ENCODE measurements at regions not wholly inside any gene's neighbourhood (a gene's known extent, or its start where the extent isn't known, plus 50 kb on each side); places are given as distances from the start of the nearest gene placed in this dataset.
"Not testable (repeated sequence)": the region's sequence is repeated elsewhere in the genome, so short reads cannot be mapped to it uniquely, and the experiment has no call there.

- no peak for DNase-seq
Measured at GRCh38 chr5:12625667-12626263, 721.5 kb upstream of the CTNND2 start.

- DNase-seq: no peak
Measured at GRCh38 chr5:12624776-12625560, 720.7 kb upstream of the CTNND2 start.

DNA sequence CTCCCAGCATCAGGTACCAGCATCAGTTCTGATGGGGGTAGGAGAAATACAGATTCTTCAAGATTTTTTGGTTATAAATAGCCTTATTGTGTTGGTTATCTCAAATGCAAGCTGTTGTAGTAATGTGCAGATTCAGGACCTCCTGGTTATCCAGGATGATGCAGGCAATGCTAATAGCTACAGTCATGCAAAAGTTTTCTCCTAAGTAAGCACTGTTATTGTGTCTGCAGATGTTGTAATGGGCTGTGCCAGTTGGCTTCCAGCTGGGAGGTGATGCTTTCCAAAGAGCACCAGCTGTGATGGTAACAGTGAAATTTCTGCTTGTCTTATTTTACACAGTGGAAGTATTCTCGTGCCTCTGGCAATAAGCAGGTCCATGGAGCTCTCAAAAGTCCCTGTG is 719.2 kb upstream of the CTNND2 start:
- DNase-seq: no peak

DNA sequence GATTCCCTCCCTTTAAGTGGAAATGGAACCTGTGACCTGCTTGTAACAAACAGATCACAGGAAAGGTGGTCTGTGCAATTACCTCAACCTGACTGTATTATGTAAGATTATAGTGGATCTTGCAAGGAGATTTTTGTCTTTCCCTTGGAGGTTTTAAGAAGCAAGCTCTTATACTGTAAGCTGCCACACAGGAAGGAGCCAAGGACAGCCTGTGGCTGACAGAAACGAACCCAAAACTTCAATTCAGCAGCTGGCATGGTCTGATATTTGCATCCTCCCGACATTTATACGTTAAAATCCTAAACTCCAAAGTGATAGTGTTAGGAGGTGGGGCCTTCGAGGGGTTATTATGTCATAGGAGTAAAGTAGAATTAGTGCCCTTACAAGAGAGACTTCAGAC is 711.8 kb upstream of the CTNND2 start:
- no peak for DNase-seq

DNA sequence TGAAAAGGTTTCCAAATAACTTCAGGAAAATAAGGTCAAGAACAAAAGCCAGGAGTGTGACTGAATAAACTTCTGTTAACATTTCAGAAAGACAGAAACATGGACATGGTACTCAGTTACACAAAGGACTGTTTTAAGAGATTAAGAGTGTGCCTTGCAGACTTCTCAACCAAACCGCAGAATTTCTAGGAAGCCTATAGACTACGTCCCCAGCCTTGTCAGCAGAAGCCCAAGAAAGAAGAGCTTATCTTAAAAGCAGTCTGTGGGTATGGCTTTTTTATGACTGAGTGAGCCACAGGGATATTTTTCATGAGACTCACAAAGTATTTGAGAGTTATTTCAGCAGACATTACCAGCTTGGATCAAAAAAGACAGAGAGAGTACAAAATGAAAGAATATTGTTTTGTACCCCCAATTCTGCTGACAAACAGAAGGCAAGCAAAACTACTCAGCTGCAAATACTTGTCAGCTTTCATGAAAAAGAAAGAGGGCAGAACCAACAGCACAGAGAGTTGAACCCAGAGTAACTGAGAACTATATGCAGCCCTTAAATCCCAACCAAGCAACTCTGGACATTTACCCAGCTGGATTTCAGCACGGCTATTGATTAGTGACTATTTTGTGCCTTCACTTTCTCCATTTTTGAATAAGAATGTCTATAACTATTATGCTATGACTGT is 711.0 kb upstream of the CTNND2 start:
- DNase-seq: no peak

- DNase-seq: no peak
Measured at GRCh38 chr5:12614608-12615007, 710.4 kb upstream of the CTNND2 start.

DNA sequence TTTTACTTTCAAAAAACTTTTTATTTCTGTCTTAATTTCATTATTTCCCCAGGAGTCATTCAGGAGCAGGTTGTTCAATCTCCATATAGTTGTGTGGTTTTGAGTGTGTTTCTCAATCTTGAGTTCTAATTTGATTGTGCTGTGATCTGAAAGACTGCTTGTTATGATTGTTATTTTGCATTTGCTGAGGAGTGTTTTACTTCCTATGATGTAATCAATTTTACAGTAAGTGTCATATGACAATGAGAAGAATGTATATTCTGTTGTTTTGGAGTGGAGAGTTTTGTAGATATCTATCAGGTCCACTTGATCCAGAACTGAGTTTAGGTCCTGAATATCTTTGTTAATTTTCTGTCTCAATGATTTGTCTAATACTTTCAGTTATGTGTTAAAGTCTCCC is 706.9 kb upstream of the CTNND2 start:
- DNase-seq: no peak

DNA sequence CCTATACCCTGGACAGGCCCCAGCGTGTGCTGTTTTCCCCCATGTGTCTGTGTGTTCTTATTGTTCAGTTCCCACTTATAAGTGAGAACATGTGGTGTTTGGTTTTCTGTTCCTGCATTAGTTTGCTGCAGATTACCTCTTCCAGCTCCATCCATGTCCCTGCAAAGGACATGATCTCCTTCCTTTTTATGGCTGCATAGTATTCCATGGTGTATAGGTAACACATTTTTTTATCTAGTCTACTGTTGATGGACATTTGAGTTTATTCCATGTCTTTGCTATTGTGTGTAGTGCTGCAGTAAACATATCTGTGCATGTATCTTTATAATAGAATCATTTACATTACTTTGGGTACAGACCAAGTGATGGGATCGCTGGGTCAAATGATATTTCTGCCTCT is 703.6 kb upstream of the CTNND2 start:
- not testable (repeated sequence) for DNase-seq

GRCh38 chr5:12592228-12592627 is 688.0 kb upstream of the CTNND2 start:
- no peak for DNase-seq

- no peak for DNase-seq
Measured at GRCh38 chr5:12586406-12586805, 682.2 kb upstream of the CTNND2 start.

GRCh38 chr5:12578803-12579202 is 674.6 kb upstream of the CTNND2 start:
- not testable (repeated sequence) for DNase-seq

DNA sequence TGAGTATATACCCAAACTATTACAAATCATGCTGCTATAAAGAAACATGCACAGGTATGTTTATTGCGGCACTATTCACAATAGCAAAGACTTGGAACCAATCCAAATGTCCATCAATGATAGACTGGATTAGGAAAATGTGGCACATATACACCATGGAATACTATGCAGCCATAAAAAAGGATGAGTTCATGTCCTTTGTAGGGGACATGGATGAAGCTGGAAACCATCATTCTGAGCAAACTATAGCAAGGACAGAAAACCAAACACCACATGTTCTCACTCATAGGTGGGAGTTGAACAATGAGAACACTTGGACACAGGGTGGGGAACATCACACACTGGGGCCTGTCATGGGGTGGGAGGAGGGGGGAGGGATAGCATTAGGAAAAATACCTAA is 672.7 kb upstream of the CTNND2 start:
- not testable (repeated sequence) for DNase-seq

DNA sequence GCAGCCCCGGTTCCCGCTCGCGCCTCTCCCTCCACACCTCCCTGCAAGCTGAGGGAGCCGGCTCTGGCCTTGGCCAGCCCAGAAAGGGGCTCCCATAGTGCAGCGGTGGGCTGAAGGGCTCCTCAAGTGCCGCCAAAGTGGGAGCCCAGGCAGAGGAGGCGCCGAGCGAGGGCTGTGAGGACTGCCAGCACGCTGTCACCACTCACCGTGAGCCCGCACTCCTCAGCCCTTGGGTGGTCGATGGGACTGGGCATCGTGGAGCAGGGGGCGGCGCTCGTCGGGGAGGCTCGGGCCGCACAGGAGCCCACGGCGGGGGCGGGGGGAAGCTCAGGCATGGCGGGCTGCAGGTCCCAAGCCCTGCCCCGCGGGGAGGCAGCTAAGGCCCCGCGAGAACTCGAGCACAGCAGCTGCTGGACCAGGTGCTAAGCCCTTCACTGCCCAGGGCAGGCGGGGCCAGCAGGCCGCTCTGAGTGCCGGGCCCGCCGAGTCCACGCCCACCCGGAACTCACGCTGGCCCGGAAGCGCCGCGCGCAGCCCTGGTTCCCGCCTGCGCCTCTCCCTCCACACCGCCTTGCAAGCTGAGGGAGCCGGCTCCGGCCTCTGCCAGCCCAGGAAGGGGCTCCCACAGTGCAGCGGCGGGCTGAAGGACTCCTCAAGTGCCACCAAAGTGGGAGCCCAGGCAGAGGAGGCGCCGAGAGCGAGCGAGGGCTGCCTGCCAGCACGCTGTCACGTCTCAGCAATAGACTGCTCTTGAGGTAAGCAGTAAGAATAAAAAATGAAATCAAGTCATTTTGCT is 670.2 kb upstream of the CTNND2 start:
- not testable (repeated sequence) for DNase-seq

GRCh38 chr5:12573916-12574297 is 669.7 kb upstream of the CTNND2 start:
- DNase-seq: not testable (repeated sequence)

DNA sequence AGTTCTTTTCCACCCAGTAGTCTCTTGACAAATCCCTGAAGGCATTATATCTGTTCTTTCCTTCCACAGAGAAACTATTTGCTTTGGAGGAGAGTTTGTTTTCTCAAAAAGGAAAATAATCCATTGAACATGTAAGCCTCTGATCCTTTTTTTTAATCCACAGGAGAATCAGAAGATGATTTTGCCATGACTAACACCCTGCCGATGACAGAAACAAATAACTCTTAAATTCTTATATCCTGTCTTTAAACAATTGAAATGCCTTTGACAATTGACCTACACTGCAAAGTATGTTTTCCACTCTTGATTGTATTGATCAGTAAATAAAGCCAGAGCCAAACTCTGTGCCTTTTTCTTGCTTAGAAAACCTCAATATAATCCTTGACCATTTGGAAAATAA is 666.4 kb upstream of the CTNND2 start:
- no peak for DNase-seq

- DNase-seq: no peak
Measured at GRCh38 chr5:12566441-12566840, 662.2 kb upstream of the CTNND2 start.

GRCh38 chr5:12557012-12557411 is 652.8 kb upstream of the CTNND2 start:
- DNase-seq: no peak

DNA sequence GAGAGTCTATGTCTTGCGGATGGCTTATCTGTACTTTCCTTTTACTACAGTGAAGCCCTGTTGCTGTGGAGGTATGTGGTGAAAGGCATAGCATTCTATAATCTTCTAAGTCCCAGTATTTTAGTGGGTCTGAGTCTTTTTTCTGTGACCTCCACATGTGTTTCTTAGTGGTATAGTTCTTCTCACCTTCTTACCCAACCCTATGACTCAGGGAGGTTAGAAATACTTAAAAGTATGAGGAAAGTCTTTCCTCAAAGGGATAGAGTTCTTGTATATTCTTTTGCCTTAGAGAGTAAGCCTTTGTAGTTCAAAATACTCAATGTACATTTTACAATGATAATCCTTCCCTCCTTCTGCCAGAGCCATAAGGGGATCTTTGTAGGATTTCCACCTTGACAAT is 621.9 kb upstream of the CTNND2 start:
- no peak for DNase-seq

DNA sequence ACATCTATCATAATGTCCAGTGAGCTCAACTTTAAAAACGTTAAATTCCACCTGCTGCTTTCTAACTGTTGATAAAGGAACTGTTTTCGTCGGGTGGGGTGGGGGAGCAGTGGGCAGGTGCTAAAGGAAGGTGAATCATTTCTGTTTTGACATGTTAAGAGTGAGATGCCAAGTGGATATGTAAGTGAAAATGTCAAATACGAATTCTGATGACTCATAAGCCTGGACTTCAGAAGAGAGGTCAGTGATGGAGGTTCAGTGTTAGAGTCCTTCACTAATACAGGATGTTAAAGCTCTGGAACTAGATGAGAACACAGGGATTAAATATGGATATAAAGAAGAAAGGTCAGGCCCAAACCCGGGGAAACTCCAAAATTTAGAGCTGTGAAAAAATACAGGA is 617.9 kb upstream of the CTNND2 start:
- DNase-seq: no peak

DNA sequence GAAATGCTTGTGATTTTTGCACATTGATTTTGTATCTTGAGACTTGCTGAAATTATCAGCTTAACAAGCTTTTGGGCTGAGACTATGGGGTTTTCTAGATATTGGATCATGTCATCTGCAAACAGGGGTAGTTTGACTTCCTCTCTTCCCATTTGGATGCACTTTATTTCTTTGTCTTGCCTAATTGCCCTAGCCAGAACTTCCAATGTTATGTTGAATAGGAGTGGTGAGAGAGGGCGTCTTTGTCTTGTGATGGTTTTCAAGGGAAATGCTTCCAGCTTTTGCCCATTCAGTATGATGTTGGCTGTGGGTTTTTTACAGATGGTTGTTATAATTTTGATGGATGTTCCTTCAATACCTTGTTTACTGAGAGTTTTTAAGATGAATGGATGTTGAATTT is 600.7 kb upstream of the CTNND2 start:
- not testable (repeated sequence) for DNase-seq

- no peak for DNase-seq
Measured at GRCh38 chr5:12488161-12488560, 583.9 kb upstream of the CTNND2 start.

DNA sequence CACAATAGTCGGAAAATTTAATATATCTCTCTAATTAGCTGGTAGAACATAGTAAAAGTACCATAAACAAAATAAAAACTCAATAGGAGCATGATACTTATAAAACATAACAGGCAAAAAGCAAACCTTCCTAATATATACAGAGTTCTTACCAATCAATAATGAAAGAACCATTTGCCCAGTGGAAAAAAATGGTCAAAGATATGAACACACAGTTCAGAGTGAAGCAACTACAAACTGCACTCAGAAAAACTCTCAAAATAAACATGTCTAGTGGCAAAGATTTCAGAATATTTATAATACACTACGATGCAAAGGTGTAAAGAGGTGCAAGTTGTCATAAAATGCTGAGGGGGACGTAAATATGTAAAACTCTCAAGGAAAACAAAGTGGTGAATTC is 576.2 kb upstream of the CTNND2 start:
- no peak for DNase-seq

DNA sequence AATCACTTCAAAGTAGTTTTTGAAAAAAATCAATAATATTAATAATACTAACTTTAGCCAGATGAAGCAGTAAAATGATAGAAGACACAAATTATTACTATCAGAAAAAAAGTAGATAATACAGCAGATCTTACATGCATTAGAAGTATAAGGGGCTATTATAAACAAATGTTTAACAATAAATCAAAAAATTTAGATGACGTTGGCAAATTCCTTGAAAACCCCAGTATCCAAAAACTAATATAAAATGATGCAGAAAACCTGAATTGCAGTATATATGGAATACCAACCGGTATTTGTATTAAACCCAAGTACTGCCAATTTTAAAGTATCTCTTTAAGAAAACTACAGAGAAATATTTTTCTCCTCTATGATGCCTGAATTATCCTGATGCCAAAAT is 573.3 kb upstream of the CTNND2 start:
- DNase-seq: no peak
